ENCODE measurements at regions not wholly inside any gene's neighbourhood (a gene's known extent, or its start where the extent isn't known, plus 50 kb on each side); places are given as distances from the start of the nearest gene placed in this dataset.

- TF ChIP-seq CTCF (IDR thresholded peaks at IDR 0.05) (no peak), USF1 (IDR thresholded peaks at IDR 0.05; ENCODE audit: borderline replicate concordance, low read depth) (no peak), POLR2AphosphoS5 (IDR thresholded peaks at IDR 0.05; ENCODE audit: low read depth, low read length) (no peak), GABPA (IDR thresholded peaks at IDR 0.05; ENCODE audit: low read depth) (no peak), NFIC (IDR thresholded peaks at IDR 0.05; ENCODE audit: borderline replicate concordance) (no peak)
Measured at GRCh38 chr6:3623451-3624249, 127.9 kb downstream of the PXDC1 start.

All from SK-N-SH (cell line).